GM12878 (cell line): ENCODE measurements at regions not wholly inside any gene's neighbourhood (a gene's known extent, or its start where the extent isn't known, plus 50 kb on each side); places are given as distances from the start of the nearest gene placed in this dataset.

Experiments used
- ATAC-seq: fragments of 200-7000 bp; cut with Tn5 transposase; 3 replicates; pipeline ENCODE4 v1.9.1; 2020; ENCODE audit warnings: mild to moderate bottlenecking, moderate library complexity
- BruUV-seq: library from RNA; stranded (reverse); fragments of 400-500 nt; replicated peaks from 2 replicates; lab custom pipeline; 2021; lab: Mats Ljungman, UMichigan
- CTCF ChIA-PET: fragments of 300-600 bp; sonication (Branson Sonifier 250); formaldehyde crosslinking; extraction: SDS; loops from one replicate; lab custom pipeline; 2021; ENCODE audit warnings: inconsistent platforms; lab: Yijun Ruan, JAX
- POLR2A ChIA-PET: fragments of 350-600 bp; formaldehyde crosslinking; extraction: SDS; loops from one replicate; lab custom pipeline; 2021; ENCODE audit warnings: inconsistent platforms; lab: Charles Lee
- RAD21 ChIA-PET: fragments of 300-600 bp; sonication (Branson Sonifier 250); formaldehyde crosslinking; loops from one replicate; lab custom pipeline; 2023; ENCODE audit warnings: antibody characterized with exemption; ENCODE audit not compliant: unreplicated experiment; lab: Charles Lee
- SMC1A ChIA-PET: fragments of 300-600 bp; sonication (Branson Sonifier 250); formaldehyde crosslinking; loops from one replicate; lab custom pipeline; 2023; ENCODE audit not compliant: unreplicated experiment, uncharacterized antibody; lab: Charles Lee
- DNase-seq: peaks from one replicate; pipeline ENCODE4 v3.0.0-alpha.2; 2011; ENCODE audit warnings: low read depth, low spot score
- FAIRE-seq: peaks from 3 replicates; lab custom pipeline; 2011; peaks lifted over from hg19 to GRCh38; lab: Jason Lieb, UNC
- H2AFZ ChIP-seq: 2 replicates; pipeline ENCODE4 v1.6.0; 2011; ENCODE audit warnings: low read depth, low read length, control low read depth; ENCODE audit not compliant: control insufficient read depth
- H3K27ac ChIP-seq: 2 replicates; pipeline ENCODE4 v1.5.1; 2011; ENCODE audit warnings: control low read depth; ENCODE audit not compliant: control insufficient read depth, insufficient read depth
- H3K27me3 ChIP-seq, 2 experiments: replicated peaks in 1 of 2; 2 replicates each; pipeline versions ENCODE4 v1.6.0 to v1.6.1; 2011; ENCODE audit warnings: low read length in 1 of 2; ENCODE audit not compliant: control insufficient read depth in 2 of 2, insufficient read depth in 2 of 2
- H3K36me3 ChIP-seq, 2 experiments: 2 replicates each; pipeline ENCODE4 v1.5.1; 2011; ENCODE audit warnings: low read length in 1 of 2; ENCODE audit not compliant: control insufficient read depth in 2 of 2, insufficient read depth in 2 of 2
- H3K4me1 ChIP-seq: 2 replicates; pipeline ENCODE4 v1.6.1; 2011; ENCODE audit warnings: mild to moderate bottlenecking, low read length, moderate library complexity, mixed read lengths; ENCODE audit not compliant: control insufficient read depth, insufficient read depth
- H3K4me2 ChIP-seq: 2 replicates; pipeline ENCODE4 v1.6.0; 2011; ENCODE audit warnings: control low read depth; ENCODE audit not compliant: control insufficient read depth, insufficient read depth
- H3K4me3 ChIP-seq: fragments of 200-600 bp; sonication (generic); 2 replicates; pipeline ENCODE4 v1.5.1; 2016
- H3K79me2 ChIP-seq: 2 replicates; pipeline ENCODE4 v1.6.0; 2011; ENCODE audit warnings: low read length; ENCODE audit not compliant: control insufficient read depth, insufficient read depth
- H3K9ac ChIP-seq: 2 replicates; pipeline ENCODE4 v1.8.0; 2011; ENCODE audit warnings: low read length, control low read depth, mixed read lengths; ENCODE audit not compliant: control insufficient read depth, insufficient read depth
- H3K9me3 ChIP-seq: replicated peaks from 3 replicates; pipeline ENCODE4 v1.5.1; 2011; ENCODE audit warnings: mild to moderate bottlenecking, low read length; ENCODE audit not compliant: control insufficient read depth, insufficient read depth
- H4K20me1 ChIP-seq: 2 replicates; pipeline ENCODE4 v1.6.0; 2011; ENCODE audit not compliant: control insufficient read depth, insufficient read depth
- BCL11A ChIP-seq: IDR thresholded peaks from 2 replicates; pipeline ENCODE4 v1.6.1; 2011; ENCODE audit warnings: low read depth, low read length
- E2F8 ChIP-seq: fragments of 450-650 bp; IDR thresholded peaks from 2 replicates; pipeline ENCODE4 v1.6.1; 2018; ENCODE audit warnings: mild to moderate bottlenecking, low read depth, moderate library complexity; ENCODE audit not compliant: partially characterized antibody
- ESRRA ChIP-seq: IDR thresholded peaks from 2 replicates; pipeline ENCODE4 v1.6.1; 2012; ENCODE audit warnings: mild to moderate bottlenecking, low read length, improper control_type of control experiment
- EZH2 ChIP-seq: IDR thresholded peaks from 2 replicates; pipeline ENCODE4 v1.6.1; 2012; ENCODE audit warnings: low read depth, mild to moderate bottlenecking, control low read depth, inconsistent platforms, low read length, borderline replicate concordance; ENCODE audit not compliant: control insufficient read depth
- HDAC2 ChIP-seq: fragments of 200-600 bp; sonication (generic); IDR thresholded peaks from 2 replicates; pipeline ENCODE4 v1.6.1; 2017
- MAX ChIP-seq: IDR thresholded peaks from 2 replicates; pipeline ENCODE4 v1.6.1; 2012; ENCODE audit warnings: low read depth, low read length, improper control_type of control experiment
- MTA3 ChIP-seq: IDR thresholded peaks from 2 replicates; pipeline ENCODE4 v1.6.1; 2012; ENCODE audit warnings: low read length, inconsistent platforms, borderline replicate concordance
- NFIC ChIP-seq: IDR thresholded peaks from 2 replicates; pipeline ENCODE4 v1.6.1; 2012; ENCODE audit warnings: low read depth, mild to moderate bottlenecking, inconsistent platforms, low read length, moderate library complexity
- PAX5 ChIP-seq: IDR thresholded peaks from 2 replicates; pipeline ENCODE4 v1.6.1; 2011; ENCODE audit warnings: low read depth, low read length, borderline replicate concordance
- PML ChIP-seq: IDR thresholded peaks from 2 replicates; pipeline ENCODE4 v1.6.1; 2012; ENCODE audit warnings: low read length, inconsistent platforms
- POLR2AphosphoS2 ChIP-seq: IDR thresholded peaks from 2 replicates; pipeline ENCODE4 v1.6.1; 2011; ENCODE audit warnings: low read depth, mild to moderate bottlenecking, low read length, improper control_type of control experiment, moderate library complexity
- SREBF2 ChIP-seq: IDR thresholded peaks from 2 replicates; pipeline ENCODE4 v1.6.1; 2012; ENCODE audit warnings: mild to moderate bottlenecking, low read length
- TAF1 ChIP-seq: IDR thresholded peaks from 2 replicates; pipeline ENCODE4 v1.6.1; 2011; ENCODE audit warnings: mild to moderate bottlenecking, low read depth, low read length, borderline replicate concordance
- ZNF384 ChIP-seq: IDR thresholded peaks from 2 replicates; pipeline ENCODE4 v1.6.1; 2012; ENCODE audit warnings: low read depth, mild to moderate bottlenecking, low read length, improper control_type of control experiment, borderline replicate concordance
- WGBS: methylation state at CpG from one replicate; pipeline ENCODE4 v1.1.6; 2016; ENCODE audit warnings: low lambda C conversion rate; ENCODE audit not compliant: insufficient replicate concordance, insufficient coverage; ENCODE audit errors: missing lambda C conversion rate; 5-methylcytosine and 5-hydroxymethylcytosine counted together
- in situ Hi-C: fragments of 300-500 bp; cut with MboI; formaldehyde crosslinking; loops from 9 replicates; pipeline ENCODE4 v1.14.3; 2018; ENCODE audit warnings: mixed read lengths
- intact Hi-C: fragments of 100-400 bp; cut with micrococcal nuclease; formaldehyde crosslinking; loops from one replicate; pipeline ENCODE4 v1.14.2; 2022; ENCODE audit not compliant: unreplicated experiment
- TF ChIP-seq, protein P1 (sequence below): fragments of 450-650 bp; IDR thresholded peaks from 2 replicates; pipeline ENCODE4 v1.6.1; 2017; ENCODE audit warnings: low read depth, mild to moderate bottlenecking, moderate library complexity
- TF ChIP-seq, protein P2 (sequence below): fragments of 450-650 bp; IDR thresholded peaks from 2 replicates; pipeline ENCODE4 v1.6.1; 2016; ENCODE audit warnings: mild to moderate bottlenecking
- TF ChIP-seq, protein P3 (sequence below): IDR thresholded peaks from 2 replicates; pipeline ENCODE4 v1.6.1; 2011; ENCODE audit warnings: low read depth, mild to moderate bottlenecking, low read length, moderate library complexity, borderline replicate concordance; ENCODE audit errors: extremely low read depth
- TF ChIP-seq, protein P4 (sequence below): fragments of 450-650 bp; IDR thresholded peaks from 2 replicates; pipeline ENCODE4 v1.6.1; 2017; ENCODE audit warnings: borderline replicate concordance

DNA sequence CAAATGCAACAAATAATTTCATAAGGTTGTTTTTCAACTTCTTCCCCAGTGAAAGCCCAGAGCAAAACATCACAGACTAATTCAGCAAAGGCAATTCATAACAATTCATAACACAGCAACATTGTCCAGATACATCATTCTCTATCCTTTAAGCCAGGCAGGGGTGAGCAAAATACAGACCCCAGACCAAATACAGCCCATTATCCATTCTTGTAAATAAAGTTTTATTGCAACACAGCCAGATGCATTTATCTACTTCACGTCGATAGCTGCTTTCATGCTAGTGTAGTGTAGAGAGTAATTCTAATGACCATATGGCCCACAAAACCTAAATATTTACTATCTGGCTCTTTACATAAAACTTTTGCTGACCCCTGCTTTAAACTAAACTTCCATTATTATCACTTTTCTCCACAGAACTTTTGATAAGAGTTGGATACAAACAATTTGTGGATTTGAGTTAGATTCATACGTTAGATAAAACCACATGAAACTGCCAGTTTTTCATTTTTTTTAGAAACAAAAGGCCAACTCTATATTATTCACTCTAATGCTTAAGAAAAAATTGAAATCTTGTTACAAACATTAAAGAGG, 174.4 kb downstream of the DUSP6 start:
- no peak overlapping the region for H3K9ac ChIP-seq
- WGBS: 46% methylated on average over 3 of the region's 3 CpGs
- TF ChIP-seq PML: no peak
- no peak for TF ChIP-seq EZH2
- no peak for TF ChIP-seq BCL11A
- TF ChIP-seq, protein P1, sequence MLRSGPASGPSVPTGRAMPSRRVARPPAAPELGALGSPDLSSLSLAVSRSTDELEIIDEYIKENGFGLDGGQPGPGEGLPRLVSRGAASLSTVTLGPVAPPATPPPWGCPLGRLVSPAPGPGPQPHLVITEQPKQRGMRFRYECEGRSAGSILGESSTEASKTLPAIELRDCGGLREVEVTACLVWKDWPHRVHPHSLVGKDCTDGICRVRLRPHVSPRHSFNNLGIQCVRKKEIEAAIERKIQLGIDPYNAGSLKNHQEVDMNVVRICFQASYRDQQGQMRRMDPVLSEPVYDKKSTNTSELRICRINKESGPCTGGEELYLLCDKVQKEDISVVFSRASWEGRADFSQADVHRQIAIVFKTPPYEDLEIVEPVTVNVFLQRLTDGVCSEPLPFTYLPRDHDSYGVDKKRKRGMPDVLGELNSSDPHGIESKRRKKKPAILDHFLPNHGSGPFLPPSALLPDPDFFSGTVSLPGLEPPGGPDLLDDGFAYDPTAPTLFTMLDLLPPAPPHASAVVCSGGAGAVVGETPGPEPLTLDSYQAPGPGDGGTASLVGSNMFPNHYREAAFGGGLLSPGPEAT: no peak
- no peak for TF ChIP-seq ESRRA
- TF ChIP-seq MAX: no peak
- no peak for TF ChIP-seq POLR2AphosphoS2
- no peak for TF ChIP-seq E2F8
- TF ChIP-seq TAF1: no peak
- TF ChIP-seq, protein P2, sequence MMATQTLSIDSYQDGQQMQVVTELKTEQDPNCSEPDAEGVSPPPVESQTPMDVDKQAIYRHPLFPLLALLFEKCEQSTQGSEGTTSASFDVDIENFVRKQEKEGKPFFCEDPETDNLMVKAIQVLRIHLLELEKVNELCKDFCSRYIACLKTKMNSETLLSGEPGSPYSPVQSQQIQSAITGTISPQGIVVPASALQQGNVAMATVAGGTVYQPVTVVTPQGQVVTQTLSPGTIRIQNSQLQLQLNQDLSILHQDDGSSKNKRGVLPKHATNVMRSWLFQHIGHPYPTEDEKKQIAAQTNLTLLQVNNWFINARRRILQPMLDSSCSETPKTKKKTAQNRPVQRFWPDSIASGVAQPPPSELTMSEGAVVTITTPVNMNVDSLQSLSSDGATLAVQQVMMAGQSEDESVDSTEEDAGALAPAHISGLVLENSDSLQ: no peak
- no peak for TF ChIP-seq ZNF384
- TF ChIP-seq, protein P3, sequence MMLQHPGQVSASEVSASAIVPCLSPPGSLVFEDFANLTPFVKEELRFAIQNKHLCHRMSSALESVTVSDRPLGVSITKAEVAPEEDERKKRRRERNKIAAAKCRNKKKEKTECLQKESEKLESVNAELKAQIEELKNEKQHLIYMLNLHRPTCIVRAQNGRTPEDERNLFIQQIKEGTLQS: no peak
- TF ChIP-seq HDAC2: no peak
- TF ChIP-seq, protein P4, sequence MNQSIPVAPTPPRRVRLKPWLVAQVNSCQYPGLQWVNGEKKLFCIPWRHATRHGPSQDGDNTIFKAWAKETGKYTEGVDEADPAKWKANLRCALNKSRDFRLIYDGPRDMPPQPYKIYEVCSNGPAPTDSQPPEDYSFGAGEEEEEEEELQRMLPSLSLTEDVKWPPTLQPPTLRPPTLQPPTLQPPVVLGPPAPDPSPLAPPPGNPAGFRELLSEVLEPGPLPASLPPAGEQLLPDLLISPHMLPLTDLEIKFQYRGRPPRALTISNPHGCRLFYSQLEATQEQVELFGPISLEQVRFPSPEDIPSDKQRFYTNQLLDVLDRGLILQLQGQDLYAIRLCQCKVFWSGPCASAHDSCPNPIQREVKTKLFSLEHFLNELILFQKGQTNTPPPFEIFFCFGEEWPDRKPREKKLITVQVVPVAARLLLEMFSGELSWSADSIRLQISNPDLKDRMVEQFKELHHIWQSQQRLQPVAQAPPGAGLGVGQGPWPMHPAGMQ: no peak
- TF ChIP-seq SREBF2: no peak
- no peak for TF ChIP-seq MTA3
- no peak for TF ChIP-seq NFIC
- no peak for TF ChIP-seq PAX5

More for the DNA sequence above, 174.4 kb downstream of the DUSP6 start:
- DNase-seq: no peak
- ChIA-PET POLR2A (interaction anchor here (0.6 kb wide), 1 partner anchor 91 kb away, joined by 3 read pairs; no protein-coding TSS in a partner anchor), SMC1A (no interaction called here), CTCF (no interaction called here), RAD21 (no interaction called here)
- no peaks in the 10 kb centered on the region for H3K36me3 ChIP-seq
- BruUV-seq: no TSS peak
- H3K4me1 ChIP-seq: no peaks in the 10 kb centered on the region
- no peak overlapping the region for H3K27ac ChIP-seq
- no peak overlapping the region for H2AFZ ChIP-seq
- H3K9me3 ChIP-seq: no peaks in the 10 kb centered on the region
- H4K20me1 ChIP-seq: no peaks in the 10 kb centered on the region
- in situ Hi-C loops (no loop called here), intact Hi-C loops (no loop called here)
- H3K4me3 ChIP-seq: no peak overlapping the region
- H3K27me3 ChIP-seq: no peaks in the 10 kb centered on the region
- no peaks in the 10 kb centered on the region for H3K79me2 ChIP-seq
- H3K4me2 ChIP-seq: no peak overlapping the region
- no peak for FAIRE-seq
- ATAC-seq: no peak
